ENCODE measurements at regions not wholly inside any gene's neighbourhood (a gene's known extent, or its start where the extent isn't known, plus 50 kb on each side); places are given as distances from the start of the nearest gene placed in this dataset.

DNA sequence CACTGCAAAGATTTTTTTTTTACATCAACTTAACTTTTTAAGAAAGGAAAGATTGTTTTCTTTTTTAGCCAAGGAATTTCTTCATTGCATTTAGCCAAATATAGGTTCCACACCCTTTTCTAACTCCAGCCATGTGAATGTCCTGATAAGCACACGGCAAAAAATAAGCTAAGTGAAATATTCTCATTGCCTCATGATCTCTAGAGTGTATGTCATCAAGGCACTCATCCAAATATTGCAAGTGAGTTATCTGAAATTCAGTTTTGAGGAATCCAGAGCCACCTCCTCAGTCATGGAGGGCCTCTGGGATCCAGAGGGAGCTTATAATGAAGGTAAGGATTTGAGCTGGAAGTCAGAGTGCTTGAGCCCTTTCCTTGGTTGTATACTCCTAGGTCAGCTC lies 80.0 kb downstream of the BLID start:
- TF ChIP-seq YY1 (IDR thresholded peaks at IDR 0.05; ENCODE audit: low read depth) (no peak), CEBPB (IDR thresholded peaks at IDR 0.05) (no peak), TAF1 (IDR thresholded peaks at IDR 0.05; ENCODE audit: low read depth) (no peak), EP300 (IDR thresholded peaks at IDR 0.05; ENCODE audit: borderline replicate concordance) (no peak)
- TF ChIP-seq, protein P1, sequence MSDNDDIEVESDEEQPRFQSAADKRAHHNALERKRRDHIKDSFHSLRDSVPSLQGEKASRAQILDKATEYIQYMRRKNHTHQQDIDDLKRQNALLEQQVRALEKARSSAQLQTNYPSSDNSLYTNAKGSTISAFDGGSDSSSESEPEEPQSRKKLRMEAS (IDR thresholded peaks at IDR 0.05): no peak
- TF ChIP-seq, protein P2, sequence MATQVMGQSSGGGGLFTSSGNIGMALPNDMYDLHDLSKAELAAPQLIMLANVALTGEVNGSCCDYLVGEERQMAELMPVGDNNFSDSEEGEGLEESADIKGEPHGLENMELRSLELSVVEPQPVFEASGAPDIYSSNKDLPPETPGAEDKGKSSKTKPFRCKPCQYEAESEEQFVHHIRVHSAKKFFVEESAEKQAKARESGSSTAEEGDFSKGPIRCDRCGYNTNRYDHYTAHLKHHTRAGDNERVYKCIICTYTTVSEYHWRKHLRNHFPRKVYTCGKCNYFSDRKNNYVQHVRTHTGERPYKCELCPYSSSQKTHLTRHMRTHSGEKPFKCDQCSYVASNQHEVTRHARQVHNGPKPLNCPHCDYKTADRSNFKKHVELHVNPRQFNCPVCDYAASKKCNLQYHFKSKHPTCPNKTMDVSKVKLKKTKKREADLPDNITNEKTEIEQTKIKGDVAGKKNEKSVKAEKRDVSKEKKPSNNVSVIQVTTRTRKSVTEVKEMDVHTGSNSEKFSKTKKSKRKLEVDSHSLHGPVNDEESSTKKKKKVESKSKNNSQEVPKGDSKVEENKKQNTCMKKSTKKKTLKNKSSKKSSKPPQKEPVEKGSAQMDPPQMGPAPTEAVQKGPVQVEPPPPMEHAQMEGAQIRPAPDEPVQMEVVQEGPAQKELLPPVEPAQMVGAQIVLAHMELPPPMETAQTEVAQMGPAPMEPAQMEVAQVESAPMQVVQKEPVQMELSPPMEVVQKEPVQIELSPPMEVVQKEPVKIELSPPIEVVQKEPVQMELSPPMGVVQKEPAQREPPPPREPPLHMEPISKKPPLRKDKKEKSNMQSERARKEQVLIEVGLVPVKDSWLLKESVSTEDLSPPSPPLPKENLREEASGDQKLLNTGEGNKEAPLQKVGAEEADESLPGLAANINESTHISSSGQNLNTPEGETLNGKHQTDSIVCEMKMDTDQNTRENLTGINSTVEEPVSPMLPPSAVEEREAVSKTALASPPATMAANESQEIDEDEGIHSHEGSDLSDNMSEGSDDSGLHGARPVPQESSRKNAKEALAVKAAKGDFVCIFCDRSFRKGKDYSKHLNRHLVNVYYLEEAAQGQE (IDR thresholded peaks at IDR 0.05; ENCODE audit: low read depth): no peak
